ENCODE measurements at regions not wholly inside any gene's neighbourhood (a gene's known extent, or its start where the extent isn't known, plus 50 kb on each side); places are given as distances from the start of the nearest gene placed in this dataset.

GRCh38 chr5:20524991-20525529 lies 537.1 kb upstream of the CDH18 start:
- TF ChIP-seq CTCF (IDR thresholded peaks at IDR 0.05) (no peak), POLR2A (IDR thresholded peaks at IDR 0.05) (no peak)
